ENCODE measurements at regions not wholly inside any gene's neighbourhood (a gene's known extent, or its start where the extent isn't known, plus 50 kb on each side); places are given as distances from the start of the nearest gene placed in this dataset.

GRCh38 chr13:33953781-33954180 is 135.8 kb downstream of the RFC3 start:
- DNase-seq = no peak

- no peak for DNase-seq
Measured at GRCh38 chr13:33956346-33956745, 138.4 kb downstream of the RFC3 start.

GRCh38 chr13:33957497-33957905 is 139.6 kb downstream of the RFC3 start:
- DNase-seq = no peak

- DNase-seq = no peak
Measured at GRCh38 chr13:33958964-33959363, 141.0 kb downstream of the RFC3 start.

- DNase-seq = no peak
Measured at GRCh38 chr13:33963134-33963533, 145.2 kb downstream of the RFC3 start.

GRCh38 chr13:33963895-33964294 is 145.9 kb downstream of the RFC3 start:
- DNase-seq = no peak

- DNase-seq = no peak
Measured at GRCh38 chr13:33968520-33969507, 150.9 kb downstream of the RFC3 start.

GRCh38 chr13:33970746-33971561 is 153.0 kb downstream of the RFC3 start:
- DNase-seq = no peak

- DNase-seq = no peak
Measured at GRCh38 chr13:33971562-33971819, 153.5 kb downstream of the RFC3 start.

GRCh38 chr13:33973194-33973593 is 155.2 kb downstream of the RFC3 start:
- DNase-seq = no peak

GRCh38 chr13:33976965-33977364 is 159.0 kb downstream of the RFC3 start:
- DNase-seq = no peak

GRCh38 chr13:33978653-33979052 is 160.7 kb downstream of the RFC3 start:
- no peak for DNase-seq

GRCh38 chr13:33992881-33993336 is 175.0 kb downstream of the RFC3 start:
- DNase-seq = no peak

GRCh38 chr13:33994198-33994597 is 176.2 kb downstream of the RFC3 start:
- no peak for DNase-seq

GRCh38 chr13:33994826-33995502 is 177.0 kb downstream of the RFC3 start:
- DNase-seq = no peak

GRCh38 chr13:33996636-33997035 is 178.7 kb downstream of the RFC3 start:
- no peak for DNase-seq

- DNase-seq = no peak
Measured at GRCh38 chr13:33997574-33997973, 179.6 kb downstream of the RFC3 start.

- no peak for DNase-seq
Measured at GRCh38 chr13:33999811-34000605, 182.1 kb downstream of the RFC3 start.

- DNase-seq = no peak
Measured at GRCh38 chr13:34000955-34001354, 183.0 kb downstream of the RFC3 start.

- no peak for DNase-seq
Measured at GRCh38 chr13:34001389-34001788, 183.4 kb downstream of the RFC3 start.

- no peak for DNase-seq
Measured at GRCh38 chr13:34002141-34002540, 184.2 kb downstream of the RFC3 start.

GRCh38 chr13:34002924-34003323 is 185.0 kb downstream of the RFC3 start:
- DNase-seq = no peak

- DNase-seq = no peak
Measured at GRCh38 chr13:34003656-34004055, 185.7 kb downstream of the RFC3 start.

All from suppressor macrophage treated with lipopolysaccharide for 4 hours (primary cell).